GM12878 (cell line): ENCODE measurements at regions not wholly inside any gene's neighbourhood (a gene's known extent, or its start where the extent isn't known, plus 50 kb on each side); places are given as distances from the start of the nearest gene placed in this dataset.

Source experiments
- ATAC-seq: fragments of 200-7000 bp; cut with Tn5 transposase; 3 replicates; pipeline ENCODE4 v1.9.1; 2020; ENCODE audit warnings: mild to moderate bottlenecking, moderate library complexity
- BruUV-seq: library from RNA; stranded (reverse); fragments of 400-500 nt; replicated peaks from 2 replicates; lab custom pipeline; 2021; lab: Mats Ljungman, UMichigan
- CTCF ChIA-PET: fragments of 300-600 bp; sonication (Branson Sonifier 250); formaldehyde crosslinking; extraction: SDS; loops from one replicate; lab custom pipeline; 2021; ENCODE audit warnings: inconsistent platforms; lab: Yijun Ruan, JAX
- POLR2A ChIA-PET: fragments of 350-600 bp; formaldehyde crosslinking; extraction: SDS; loops from one replicate; lab custom pipeline; 2021; ENCODE audit warnings: inconsistent platforms; lab: Charles Lee
- RAD21 ChIA-PET: fragments of 300-600 bp; sonication (Branson Sonifier 250); formaldehyde crosslinking; loops from one replicate; lab custom pipeline; 2023; ENCODE audit warnings: antibody characterized with exemption; ENCODE audit not compliant: unreplicated experiment; lab: Charles Lee
- SMC1A ChIA-PET: fragments of 300-600 bp; sonication (Branson Sonifier 250); formaldehyde crosslinking; loops from one replicate; lab custom pipeline; 2023; ENCODE audit not compliant: unreplicated experiment, uncharacterized antibody; lab: Charles Lee
- DNase-seq: peaks from one replicate; pipeline ENCODE4 v3.0.0-alpha.2; 2011; ENCODE audit warnings: low read depth, low spot score
- FAIRE-seq: peaks from 3 replicates; lab custom pipeline; 2011; peaks lifted over from hg19 to GRCh38; lab: Jason Lieb, UNC
- H2AFZ ChIP-seq: 2 replicates; pipeline ENCODE4 v1.6.0; 2011; ENCODE audit warnings: low read depth, low read length, control low read depth; ENCODE audit not compliant: control insufficient read depth
- H3K27ac ChIP-seq: 2 replicates; pipeline ENCODE4 v1.5.1; 2011; ENCODE audit warnings: control low read depth; ENCODE audit not compliant: control insufficient read depth, insufficient read depth
- H3K27me3 ChIP-seq, 2 experiments: replicated peaks in 1 of 2; 2 replicates each; pipeline versions ENCODE4 v1.6.0 to v1.6.1; 2011; ENCODE audit warnings: low read length in 1 of 2; ENCODE audit not compliant: control insufficient read depth in 2 of 2, insufficient read depth in 2 of 2
- H3K36me3 ChIP-seq, 2 experiments: 2 replicates each; pipeline ENCODE4 v1.5.1; 2011; ENCODE audit warnings: low read length in 1 of 2; ENCODE audit not compliant: control insufficient read depth in 2 of 2, insufficient read depth in 2 of 2
- H3K4me1 ChIP-seq: 2 replicates; pipeline ENCODE4 v1.6.1; 2011; ENCODE audit warnings: mild to moderate bottlenecking, low read length, moderate library complexity, mixed read lengths; ENCODE audit not compliant: control insufficient read depth, insufficient read depth
- H3K4me2 ChIP-seq: 2 replicates; pipeline ENCODE4 v1.6.0; 2011; ENCODE audit warnings: control low read depth; ENCODE audit not compliant: control insufficient read depth, insufficient read depth
- H3K4me3 ChIP-seq: fragments of 200-600 bp; sonication (generic); 2 replicates; pipeline ENCODE4 v1.5.1; 2016
- H3K79me2 ChIP-seq: 2 replicates; pipeline ENCODE4 v1.6.0; 2011; ENCODE audit warnings: low read length; ENCODE audit not compliant: control insufficient read depth, insufficient read depth
- H3K9ac ChIP-seq: 2 replicates; pipeline ENCODE4 v1.8.0; 2011; ENCODE audit warnings: low read length, control low read depth, mixed read lengths; ENCODE audit not compliant: control insufficient read depth, insufficient read depth
- H3K9me3 ChIP-seq: replicated peaks from 3 replicates; pipeline ENCODE4 v1.5.1; 2011; ENCODE audit warnings: mild to moderate bottlenecking, low read length; ENCODE audit not compliant: control insufficient read depth, insufficient read depth
- H4K20me1 ChIP-seq: 2 replicates; pipeline ENCODE4 v1.6.0; 2011; ENCODE audit not compliant: control insufficient read depth, insufficient read depth
- ASH2L ChIP-seq: fragments of 300-600, 200-600 bp; sonication (generic); IDR thresholded peaks from 2 replicates; pipeline ENCODE4 v1.6.1; 2017; ENCODE audit warnings: low read depth, mild to moderate bottlenecking, borderline replicate concordance
- BACH1 ChIP-seq: fragments of 450-650 bp; IDR thresholded peaks from 2 replicates; pipeline ENCODE4 v1.6.1; 2017; ENCODE audit warnings: mild to moderate bottlenecking, borderline replicate concordance
- EED ChIP-seq: sonication (generic); IDR thresholded peaks from 2 replicates; pipeline ENCODE4 v1.6.1; 2016; ENCODE audit warnings: antibody characterized with exemption, low read depth
- JUNB ChIP-seq: IDR thresholded peaks from 2 replicates; pipeline ENCODE4 v1.6.1; 2016; ENCODE audit warnings: antibody characterized with exemption, mild to moderate bottlenecking
- MYC ChIP-seq: IDR thresholded peaks from 2 replicates; pipeline ENCODE4 v1.6.1; 2011; ENCODE audit warnings: mild to moderate bottlenecking, low read length, moderate library complexity, inconsistent platforms; ENCODE audit not compliant: insufficient read depth, insufficient replicate concordance, insufficient read length, severe bottlenecking
- NFIC ChIP-seq: IDR thresholded peaks from 2 replicates; pipeline ENCODE4 v1.6.1; 2012; ENCODE audit warnings: low read depth, mild to moderate bottlenecking, inconsistent platforms, low read length, moderate library complexity
- POLR2A ChIP-seq: IDR thresholded peaks from 2 replicates; pipeline ENCODE4 v1.6.1; 2011; ENCODE audit warnings: low read depth, mild to moderate bottlenecking, low read length
- RAD51 ChIP-seq: fragments of 450-650 bp; IDR thresholded peaks from 2 replicates; pipeline ENCODE4 v1.6.1; 2016; ENCODE audit warnings: moderate library complexity, mild to moderate bottlenecking, inconsistent platforms
- SMC3 ChIP-seq: IDR thresholded peaks from 2 replicates; pipeline ENCODE4 v1.6.1; 2011; ENCODE audit warnings: low read length, improper control_type of control experiment, borderline replicate concordance
- SREBF1 ChIP-seq: IDR thresholded peaks from 2 replicates; pipeline ENCODE4 v1.6.1; 2012; ENCODE audit warnings: mild to moderate bottlenecking, low read length
- ZNF592 ChIP-seq: fragments of 450-650 bp; IDR thresholded peaks from 2 replicates; pipeline ENCODE4 v1.6.1; 2017; ENCODE audit warnings: mild to moderate bottlenecking, moderate library complexity
- WGBS: methylation state at CpG from one replicate; pipeline ENCODE4 v1.1.6; 2016; ENCODE audit warnings: low lambda C conversion rate; ENCODE audit not compliant: insufficient replicate concordance, insufficient coverage; ENCODE audit errors: missing lambda C conversion rate; 5-methylcytosine and 5-hydroxymethylcytosine counted together
- in situ Hi-C: fragments of 300-500 bp; cut with MboI; formaldehyde crosslinking; loops from 9 replicates; pipeline ENCODE4 v1.14.3; 2018; ENCODE audit warnings: mixed read lengths
- intact Hi-C: fragments of 100-400 bp; cut with micrococcal nuclease; formaldehyde crosslinking; loops from one replicate; pipeline ENCODE4 v1.14.2; 2022; ENCODE audit not compliant: unreplicated experiment
- TF ChIP-seq, protein P1 (sequence below): IDR thresholded peaks from 2 replicates; pipeline ENCODE4 v1.6.1; 2011; ENCODE audit warnings: mild to moderate bottlenecking, low read depth, low read length, moderate library complexity; ENCODE audit not compliant: insufficient replicate concordance
- TF ChIP-seq, protein P2 (sequence below): fragments of 450-650 bp; IDR thresholded peaks from 2 replicates; pipeline ENCODE4 v1.6.1; 2016; ENCODE audit warnings: mild to moderate bottlenecking, moderate library complexity, borderline replicate concordance

GRCh38 chr16:6698548-6698947 is 634.1 kb upstream of the RBFOX1 start:
- no peak overlapping the region for H3K4me2 ChIP-seq
- no peaks in the 10 kb centered on the region for H4K20me1 ChIP-seq
- SMC1A ChIA-PET: no interaction called here
- ATAC-seq (no peak), DNase-seq (no peak), FAIRE-seq (no peak)
- H3K4me3 ChIP-seq: no peak overlapping the region
- in situ Hi-C loops: no loop called here
- 7% methylated on average over 7 of the region's 7 CpGs for WGBS
- H2AFZ ChIP-seq: no peak overlapping the region
- CTCF ChIA-PET: no interaction called here
- no peak overlapping the region for H3K9ac ChIP-seq
- H3K9me3 ChIP-seq: no peaks in the 10 kb centered on the region
- no peaks in the 10 kb centered on the region for H3K36me3 ChIP-seq
- no peaks in the 10 kb centered on the region for H3K79me2 ChIP-seq
- POLR2A ChIA-PET: no interaction called here
- RAD21 ChIA-PET: no interaction called here
- TF ChIP-seq POLR2A: no peak
- no peak for TF ChIP-seq SMC3
- TF ChIP-seq BACH1: no peak
- TF ChIP-seq SREBF1: no peak
- TF ChIP-seq JUNB: no peak
- TF ChIP-seq NFIC: no peak
- TF ChIP-seq, protein P1, sequence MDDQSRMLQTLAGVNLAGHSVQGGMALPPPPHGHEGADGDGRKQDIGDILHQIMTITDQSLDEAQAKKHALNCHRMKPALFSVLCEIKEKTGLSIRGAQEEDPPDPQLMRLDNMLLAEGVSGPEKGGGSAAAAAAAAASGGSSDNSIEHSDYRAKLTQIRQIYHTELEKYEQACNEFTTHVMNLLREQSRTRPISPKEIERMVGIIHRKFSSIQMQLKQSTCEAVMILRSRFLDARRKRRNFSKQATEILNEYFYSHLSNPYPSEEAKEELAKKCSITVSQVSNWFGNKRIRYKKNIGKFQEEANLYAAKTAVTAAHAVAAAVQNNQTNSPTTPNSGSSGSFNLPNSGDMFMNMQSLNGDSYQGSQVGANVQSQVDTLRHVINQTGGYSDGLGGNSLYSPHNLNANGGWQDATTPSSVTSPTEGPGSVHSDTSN: no peak
- TF ChIP-seq EED: no peak
- TF ChIP-seq, protein P2, sequence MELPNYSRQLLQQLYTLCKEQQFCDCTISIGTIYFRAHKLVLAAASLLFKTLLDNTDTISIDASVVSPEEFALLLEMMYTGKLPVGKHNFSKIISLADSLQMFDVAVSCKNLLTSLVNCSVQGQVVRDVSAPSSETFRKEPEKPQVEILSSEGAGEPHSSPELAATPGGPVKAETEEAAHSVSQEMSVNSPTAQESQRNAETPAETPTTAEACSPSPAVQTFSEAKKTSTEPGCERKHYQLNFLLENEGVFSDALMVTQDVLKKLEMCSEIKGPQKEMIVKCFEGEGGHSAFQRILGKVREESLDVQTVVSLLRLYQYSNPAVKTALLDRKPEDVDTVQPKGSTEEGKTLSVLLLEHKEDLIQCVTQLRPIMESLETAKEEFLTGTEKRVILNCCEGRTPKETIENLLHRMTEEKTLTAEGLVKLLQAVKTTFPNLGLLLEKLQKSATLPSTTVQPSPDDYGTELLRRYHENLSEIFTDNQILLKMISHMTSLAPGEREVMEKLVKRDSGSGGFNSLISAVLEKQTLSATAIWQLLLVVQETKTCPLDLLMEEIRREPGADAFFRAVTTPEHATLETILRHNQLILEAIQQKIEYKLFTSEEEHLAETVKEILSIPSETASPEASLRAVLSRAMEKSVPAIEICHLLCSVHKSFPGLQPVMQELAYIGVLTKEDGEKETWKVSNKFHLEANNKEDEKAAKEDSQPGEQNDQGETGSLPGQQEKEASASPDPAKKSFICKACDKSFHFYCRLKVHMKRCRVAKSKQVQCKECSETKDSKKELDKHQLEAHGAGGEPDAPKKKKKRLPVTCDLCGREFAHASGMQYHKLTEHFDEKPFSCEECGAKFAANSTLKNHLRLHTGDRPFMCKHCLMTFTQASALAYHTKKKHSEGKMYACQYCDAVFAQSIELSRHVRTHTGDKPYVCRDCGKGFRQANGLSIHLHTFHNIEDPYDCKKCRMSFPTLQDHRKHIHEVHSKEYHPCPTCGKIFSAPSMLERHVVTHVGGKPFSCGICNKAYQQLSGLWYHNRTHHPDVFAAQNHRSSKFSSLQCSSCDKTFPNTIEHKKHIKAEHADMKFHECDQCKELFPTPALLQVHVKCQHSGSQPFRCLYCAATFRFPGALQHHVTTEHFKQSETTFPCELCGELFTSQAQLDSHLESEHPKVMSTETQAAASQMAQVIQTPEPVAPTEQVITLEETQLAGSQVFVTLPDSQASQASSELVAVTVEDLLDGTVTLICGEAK: no peak
- no peak for TF ChIP-seq MYC
- no peak for TF ChIP-seq ASH2L
- no peak for TF ChIP-seq RAD51
- TF ChIP-seq ZNF592: no peak
- TF ChIP-seq, all 136 proteins: peak for 0
- Histone ChIP-seq H3K27ac (no peak overlapping the region), H3K27me3 (no peaks in the 10 kb centered on the region), H3K4me1 (no peaks in the 10 kb centered on the region)
- intact Hi-C loops: no loop called here
- no TSS peak for BruUV-seq
